H1 (cell line): ENCODE measurements at regions not wholly inside any gene's neighbourhood (a gene's known extent, or its start where the extent isn't known, plus 50 kb on each side); places are given as distances from the start of the nearest gene placed in this dataset.

Experiments
- EZH2 ChIP-seq: fragments of 200-600 bp; sonication (generic); IDR thresholded peaks from 2 replicates; pipeline ENCODE4 v1.7.1; 2012; ENCODE audit warnings: low read depth, mild to moderate bottlenecking, moderate library complexity, low read length, inconsistent platforms; ENCODE audit not compliant: severe bottlenecking
- FOSL1 ChIP-seq: IDR thresholded peaks from 2 replicates; pipeline ENCODE4 v1.6.1; 2011; ENCODE audit warnings: mild to moderate bottlenecking, low read depth, low read length, moderate library complexity; ENCODE audit not compliant: insufficient read depth
- HDAC6 ChIP-seq: IDR thresholded peaks from one replicate; pipeline ENCODE4 v1.7.1; 2012; ENCODE audit warnings: low read depth, mild to moderate bottlenecking, inconsistent platforms, low read length, moderate library complexity
- JUN ChIP-seq: IDR thresholded peaks from 2 replicates; pipeline ENCODE4 v1.6.1; 2011; ENCODE audit warnings: low read depth, mild to moderate bottlenecking, improper control_type of control experiment, low read length
- SIN3A ChIP-seq, 2 experiments: IDR thresholded peaks in 1 of 2; conservative IDR thresholded peaks in 1 of 2; 2 replicates each; pipeline ENCODE4 v1.6.1; 2011 to 2012; ENCODE audit warnings: low read length in 2 of 2, improper control_type of control experiment in 1 of 2, low read depth in 1 of 2, mild to moderate bottlenecking in 1 of 2
- SUZ12 ChIP-seq: fragments of 200-600 bp; sonication (generic); IDR thresholded peaks from 2 replicates; pipeline ENCODE4 v1.6.1; 2012; ENCODE audit warnings: mild to moderate bottlenecking, inconsistent platforms, low read length, moderate library complexity, mixed read lengths
- TAF7 ChIP-seq: optimal IDR thresholded peaks from 2 replicates; pipeline ENCODE3; 2011; ENCODE audit warnings: low read depth, mild to moderate bottlenecking, inconsistent platforms, low read length, moderate library complexity, borderline replicate concordance
- ZNF274 ChIP-seq: IDR thresholded peaks from 2 replicates; pipeline ENCODE4 v1.7.0; 2012; ENCODE audit warnings: low read length, borderline replicate concordance; ENCODE audit errors: extremely low read depth

DNA sequence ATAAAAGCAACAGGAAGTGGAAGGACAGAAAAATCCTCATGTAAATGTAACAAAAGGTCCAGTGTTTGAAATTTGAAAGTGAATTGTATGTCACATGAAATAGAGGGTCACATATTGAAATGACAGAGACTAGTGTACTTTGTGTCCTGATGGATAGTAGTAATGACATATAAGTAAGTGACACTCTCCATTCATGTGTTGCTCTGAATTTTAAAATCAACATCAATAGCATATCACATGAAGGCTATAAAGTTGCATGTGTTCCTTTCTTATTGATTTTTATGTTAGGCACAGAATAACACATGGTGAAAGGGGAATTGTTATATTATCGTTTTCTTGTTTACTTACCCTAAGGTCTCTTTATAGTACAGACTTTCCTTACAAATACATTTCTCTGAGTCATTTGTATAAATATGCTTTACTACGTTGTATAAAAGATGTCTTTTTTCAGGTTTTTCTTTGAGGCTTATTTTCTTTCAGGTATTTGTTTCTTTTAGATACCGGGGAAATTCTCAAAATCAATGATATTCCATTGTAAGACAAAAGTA, 104.6 kb upstream of the CACNA2D1 start (continued):
- TF ChIP-seq EZH2 (no peak), JUN (no peak), TAF7 (no peak), HDAC6 (no peak), FOSL1 (no peak), SIN3A (conservative IDR thresholded peaks at IDR 0.05 in 1 of 2, IDR thresholded peaks at IDR 0.05 in 1 of 2; ENCODE audit: low read depth in 1 of 2, low read length in 2 of 2) (no peak), SUZ12 (no peak), ZNF274 (no peak)
